ENCODE measurements at regions not wholly inside any gene's neighbourhood (a gene's known extent, or its start where the extent isn't known, plus 50 kb on each side); places are given as distances from the start of the nearest gene placed in this dataset.

- Mint-ChIP-seq H3K36me3 (ENCODE audit: insufficient read depth in 2 of 2) (peaks cover 0 to 3% of the 10 kb centered on the region in 2 donors), H3K9me3 (peaks cover 0 to 2% of the 10 kb centered on the region in 2 donors), H3K27me3 (ENCODE audit: low read depth) (no peaks in the 10 kb centered on the region), H3K4me3 (no peak overlapping the region), H3K4me1 (ENCODE audit: low read depth) (peaks cover 16% of the 10 kb centered on the region), H3K27ac (no peak overlapping the region)
- DNase-seq (no peak), ATAC-seq (replicated peaks in 1 of 2) (no peak)
Observed at GRCh38 chr4:123628288-123628687, 231.7 kb downstream of the SPRY1 start.

GRCh38 chr4:123631786-123632692, 235.4 kb downstream of the SPRY1 start:
- Mint-ChIP-seq H3K27me3 (ENCODE audit: low read depth) (no peaks in the 10 kb centered on the region), H3K9me3 (peaks cover 9 to 13% of the 10 kb centered on the region in 2 donors), H3K27ac (no peak overlapping the region), H3K4me3 (no peak overlapping the region), H3K4me1 (ENCODE audit: low read depth) (peaks cover 6% of the 10 kb centered on the region), H3K36me3 (ENCODE audit: insufficient read depth in 2 of 2) (peaks cover 8 to 14% of the 10 kb centered on the region in 2 donors)
- ATAC-seq (replicated peaks in 1 of 2) (no peak), DNase-seq (no peak)

- ATAC-seq (replicated peaks in 1 of 2) (no peak), DNase-seq (no peak)
- peaks cover 11 to 14% of the 10 kb centered on the region in 2 donors for H3K36me3 Mint-ChIP-seq (ENCODE audit: insufficient read depth in 2 of 2)
- no peak overlapping the region for H3K27ac Mint-ChIP-seq
- peaks cover 2% of the 10 kb centered on the region for H3K27me3 Mint-ChIP-seq (ENCODE audit: low read depth)
- H3K4me3 Mint-ChIP-seq: no peak overlapping the region
- peaks cover 13 to 16% of the 10 kb centered on the region in 2 donors for H3K9me3 Mint-ChIP-seq
- peaks cover 6% of the 10 kb centered on the region for H3K4me1 Mint-ChIP-seq (ENCODE audit: low read depth)
Observed at GRCh38 chr4:123632693-123633030, 236.1 kb downstream of the SPRY1 start.

- H3K4me3 Mint-ChIP-seq: no peak overlapping the region
- H3K9me3 Mint-ChIP-seq: peaks cover 17 to 22% of the 10 kb centered on the region in 2 donors
- no peak overlapping the region for H3K27ac Mint-ChIP-seq
- ATAC-seq (replicated peaks in 1 of 2) (no peak), DNase-seq (no peak)
- peaks cover 21 to 26% of the 10 kb centered on the region in 2 donors for H3K36me3 Mint-ChIP-seq (ENCODE audit: insufficient read depth in 2 of 2)
- H3K4me1 Mint-ChIP-seq (ENCODE audit: low read depth): peaks cover 8% of the 10 kb centered on the region
- H3K27me3 Mint-ChIP-seq (ENCODE audit: low read depth): peaks cover 13% of the 10 kb centered on the region
Observed at GRCh38 chr4:123638834-123639233, 242.2 kb downstream of the SPRY1 start.

GRCh38 chr4:123640271-123640670, 243.7 kb downstream of the SPRY1 start:
- peak overlapping the region; percentile 69 for H3K27ac Mint-ChIP-seq
- peak; percentile 88 to 92 for ATAC-seq (replicated peaks in 1 of 2)
- H3K4me1 Mint-ChIP-seq (ENCODE audit: low read depth): peaks cover 8% of the 10 kb centered on the region

GRCh38 chr4:123640824-123641223, 244.2 kb downstream of the SPRY1 start:
- H3K4me3 Mint-ChIP-seq: no peak overlapping the region
- H3K27me3 Mint-ChIP-seq (ENCODE audit: low read depth): peaks cover 17% of the 10 kb centered on the region
- H3K9me3 Mint-ChIP-seq: peaks cover 14 to 16% of the 10 kb centered on the region in 2 donors
- peaks cover 8% of the 10 kb centered on the region for H3K4me1 Mint-ChIP-seq (ENCODE audit: low read depth)
- no peak overlapping the region for H3K27ac Mint-ChIP-seq
- H3K36me3 Mint-ChIP-seq (ENCODE audit: insufficient read depth in 2 of 2): peaks cover 17 to 23% of the 10 kb centered on the region in 2 donors
- no peak for DNase-seq
- no peak for ATAC-seq (replicated peaks in 1 of 2)

More at GRCh38 chr4:123640271-123640670, 243.7 kb downstream of the SPRY1 start:
- Mint-ChIP-seq H3K27me3 (ENCODE audit: low read depth) (peaks cover 17% of the 10 kb centered on the region), H3K4me3 (no peak overlapping the region), H3K36me3 (ENCODE audit: insufficient read depth in 2 of 2) (peaks cover 17 to 23% of the 10 kb centered on the region in 2 donors), H3K9me3 (peaks cover 14 to 16% of the 10 kb centered on the region in 2 donors)
- no peak for DNase-seq

- no peak for DNase-seq
Observed at GRCh38 chr4:123643691-123644090, 247.1 kb downstream of the SPRY1 start.

GRCh38 chr4:123649250-123649644, 252.7 kb downstream of the SPRY1 start:
- no peaks in the 10 kb centered on the region for H3K4me1 Mint-ChIP-seq (ENCODE audit: low read depth)
- ATAC-seq (replicated peaks in 1 of 2) (no peak), DNase-seq (no peak)
- no peak overlapping the region for H3K4me3 Mint-ChIP-seq
- peaks cover 8% of the 10 kb centered on the region for H3K27me3 Mint-ChIP-seq (ENCODE audit: low read depth)
- no peaks in the 10 kb centered on the region for H3K36me3 Mint-ChIP-seq (ENCODE audit: insufficient read depth in 2 of 2)
- no peaks in the 10 kb centered on the region for H3K9me3 Mint-ChIP-seq
- no peak overlapping the region for H3K27ac Mint-ChIP-seq

More at GRCh38 chr4:123643691-123644090, 247.1 kb downstream of the SPRY1 start:
- no peak overlapping the region for H3K27ac Mint-ChIP-seq
- no peak overlapping the region for H3K4me3 Mint-ChIP-seq
- H3K27me3 Mint-ChIP-seq (ENCODE audit: low read depth): peaks cover 7% of the 10 kb centered on the region
- ATAC-seq (replicated peaks in 1 of 2): no peak
- peaks cover 2 to 3% of the 10 kb centered on the region in 2 donors for H3K9me3 Mint-ChIP-seq
- peaks cover 8% of the 10 kb centered on the region for H3K4me1 Mint-ChIP-seq (ENCODE audit: low read depth)
- H3K36me3 Mint-ChIP-seq (ENCODE audit: insufficient read depth in 2 of 2): peaks cover 6 to 9% of the 10 kb centered on the region in 2 donors

GRCh38 chr4:123649645-123650391, 253.2 kb downstream of the SPRY1 start:
- Mint-ChIP-seq H3K27ac (no peak overlapping the region), H3K4me3 (no peak overlapping the region), H3K27me3 (ENCODE audit: low read depth) (peaks cover 8% of the 10 kb centered on the region), H3K4me1 (ENCODE audit: low read depth) (no peaks in the 10 kb centered on the region), H3K36me3 (ENCODE audit: insufficient read depth in 2 of 2) (no peaks in the 10 kb centered on the region), H3K9me3 (no peaks in the 10 kb centered on the region)
- ATAC-seq (replicated peaks in 1 of 2): no peak
- DNase-seq: no peak

- no peak overlapping the region for H3K4me3 Mint-ChIP-seq
- no peaks in the 10 kb centered on the region for H3K9me3 Mint-ChIP-seq
- no peak overlapping the region for H3K27ac Mint-ChIP-seq
- ATAC-seq (replicated peaks in 1 of 2) (no peak), DNase-seq (no peak)
- peaks cover 0 to 4% of the 10 kb centered on the region in 2 donors for H3K36me3 Mint-ChIP-seq (ENCODE audit: insufficient read depth in 2 of 2)
- H3K4me1 Mint-ChIP-seq (ENCODE audit: low read depth): no peaks in the 10 kb centered on the region
- peaks cover 8% of the 10 kb centered on the region for H3K27me3 Mint-ChIP-seq (ENCODE audit: low read depth)
Observed at GRCh38 chr4:123651066-123651465, 254.5 kb downstream of the SPRY1 start.

GRCh38 chr4:123651536-123652180, 255.1 kb downstream of the SPRY1 start:
- H3K36me3 Mint-ChIP-seq (ENCODE audit: insufficient read depth in 2 of 2): peaks cover 0 to 6% of the 10 kb centered on the region in 2 donors
- H3K4me3 Mint-ChIP-seq: no peak overlapping the region
- no peak overlapping the region for H3K27ac Mint-ChIP-seq
- ATAC-seq (replicated peaks in 1 of 2) (no peak), DNase-seq (no peak)
- H3K4me1 Mint-ChIP-seq (ENCODE audit: low read depth): no peaks in the 10 kb centered on the region
- peaks cover 8% of the 10 kb centered on the region for H3K27me3 Mint-ChIP-seq (ENCODE audit: low read depth)
- H3K9me3 Mint-ChIP-seq: no peaks in the 10 kb centered on the region

- peaks cover 2 to 5% of the 10 kb centered on the region in 2 donors for H3K9me3 Mint-ChIP-seq
- H3K4me3 Mint-ChIP-seq: no peak overlapping the region
- no peak for ATAC-seq (replicated peaks in 1 of 2)
- peaks cover 8% of the 10 kb centered on the region for H3K27me3 Mint-ChIP-seq (ENCODE audit: low read depth)
- no peak for DNase-seq
- H3K27ac Mint-ChIP-seq: no peak overlapping the region
- peaks cover 4% of the 10 kb centered on the region for H3K4me1 Mint-ChIP-seq (ENCODE audit: low read depth)
- H3K36me3 Mint-ChIP-seq (ENCODE audit: insufficient read depth in 2 of 2): peaks cover 5 to 11% of the 10 kb centered on the region in 2 donors
Observed at GRCh38 chr4:123652476-123652875, 255.9 kb downstream of the SPRY1 start.

- DNase-seq (no peak), ATAC-seq (replicated peaks in 1 of 2) (no peak)
- peaks cover 10% of the 10 kb centered on the region for H3K4me1 Mint-ChIP-seq (ENCODE audit: low read depth)
- no peak overlapping the region for H3K4me3 Mint-ChIP-seq
- H3K27ac Mint-ChIP-seq: no peak overlapping the region
- peaks cover 6 to 13% of the 10 kb centered on the region in 2 donors for H3K36me3 Mint-ChIP-seq (ENCODE audit: insufficient read depth in 2 of 2)
- peaks cover 2 to 5% of the 10 kb centered on the region in 2 donors for H3K9me3 Mint-ChIP-seq
- H3K27me3 Mint-ChIP-seq (ENCODE audit: low read depth): peaks cover 8% of the 10 kb centered on the region
Observed at GRCh38 chr4:123653236-123653635, 256.6 kb downstream of the SPRY1 start.

Measured in activated T-cell treated with anti-CD3 and anti-CD28 coated beads, Interleukin-2, amount 50 U/mL, for 72 hours (primary cell).